ENCODE measurements at regions not wholly inside any gene's neighbourhood (a gene's known extent, or its start where the extent isn't known, plus 50 kb on each side); places are given as distances from the start of the nearest gene placed in this dataset.

DNA sequence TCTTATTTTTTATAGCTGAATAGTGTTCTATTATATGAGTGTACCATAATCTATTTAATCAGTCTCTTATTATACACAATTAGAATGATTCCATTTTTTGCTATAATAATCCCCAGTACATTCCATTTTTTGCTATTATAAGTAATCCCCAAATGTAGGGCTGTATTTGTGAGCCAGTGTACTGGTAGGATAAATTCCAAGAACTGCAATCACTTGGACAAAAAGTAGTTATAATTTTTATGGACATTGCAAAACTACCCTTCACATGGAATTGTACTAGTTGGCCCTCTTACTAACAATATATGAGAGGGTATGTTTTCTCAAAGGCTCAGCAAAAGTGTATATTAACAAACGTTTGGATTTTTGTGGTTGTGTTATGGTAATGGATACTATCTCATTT lies 481.7 kb upstream of the CLINT1 start:
- DNase-seq = no peak

- no peak for DNase-seq
Observed at GRCh38 chr5:158326256-158326655, 467.3 kb upstream of the CLINT1 start.

- no peak for DNase-seq
Observed at GRCh38 chr5:158324236-158324635, 465.3 kb upstream of the CLINT1 start.

DNA sequence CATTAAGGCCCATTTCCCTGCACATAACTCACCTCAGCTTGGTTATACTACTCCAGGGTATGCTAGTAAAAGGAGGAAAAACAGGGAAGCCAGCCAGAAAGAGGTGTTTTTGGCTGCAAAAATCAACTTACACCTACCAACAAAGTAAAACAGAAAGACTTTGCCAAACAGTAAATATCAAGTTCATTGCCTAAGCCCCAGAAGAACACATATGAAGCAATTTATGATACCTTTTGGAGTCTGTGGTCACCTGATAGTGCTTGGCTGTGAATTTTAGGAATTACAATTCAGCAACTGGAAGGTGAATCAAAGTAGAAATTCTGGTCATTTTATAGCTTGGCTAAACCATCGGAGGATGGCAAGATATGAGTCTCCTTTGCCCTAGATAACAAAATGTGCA lies 463.7 kb upstream of the CLINT1 start:
- no peak for DNase-seq

GRCh38 chr5:158320934-158321333 lies 462.0 kb upstream of the CLINT1 start:
- no peak for DNase-seq

DNA sequence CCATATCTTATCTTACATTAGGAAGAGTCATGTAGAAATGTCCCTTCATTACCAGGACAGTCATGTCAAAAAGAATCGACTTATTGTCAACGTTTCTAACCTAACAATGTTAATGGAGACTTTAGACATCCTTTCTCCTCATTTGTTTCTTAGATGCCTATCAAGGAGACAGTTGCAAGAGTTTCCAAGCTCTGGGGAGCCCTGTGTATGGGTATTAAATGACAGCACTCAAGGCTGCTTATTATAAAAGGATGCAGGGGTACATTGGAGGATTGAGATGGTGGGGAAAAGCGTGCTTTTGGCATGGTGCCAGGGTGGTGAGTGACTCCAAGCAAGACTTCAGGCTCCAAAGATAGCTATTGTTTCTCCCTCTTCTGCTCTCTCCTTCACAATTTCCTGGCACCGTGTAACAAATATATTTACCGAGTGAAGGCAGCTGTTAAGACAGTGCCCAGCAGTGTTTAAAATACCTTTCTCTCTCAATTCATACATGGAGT lies 461.3 kb upstream of the CLINT1 start:
- no peak for DNase-seq

- no peak for DNase-seq
Observed at GRCh38 chr5:158317507-158317906, 458.6 kb upstream of the CLINT1 start.

GRCh38 chr5:158313733-158314464 lies 455.0 kb upstream of the CLINT1 start:
- no peak for DNase-seq

DNA sequence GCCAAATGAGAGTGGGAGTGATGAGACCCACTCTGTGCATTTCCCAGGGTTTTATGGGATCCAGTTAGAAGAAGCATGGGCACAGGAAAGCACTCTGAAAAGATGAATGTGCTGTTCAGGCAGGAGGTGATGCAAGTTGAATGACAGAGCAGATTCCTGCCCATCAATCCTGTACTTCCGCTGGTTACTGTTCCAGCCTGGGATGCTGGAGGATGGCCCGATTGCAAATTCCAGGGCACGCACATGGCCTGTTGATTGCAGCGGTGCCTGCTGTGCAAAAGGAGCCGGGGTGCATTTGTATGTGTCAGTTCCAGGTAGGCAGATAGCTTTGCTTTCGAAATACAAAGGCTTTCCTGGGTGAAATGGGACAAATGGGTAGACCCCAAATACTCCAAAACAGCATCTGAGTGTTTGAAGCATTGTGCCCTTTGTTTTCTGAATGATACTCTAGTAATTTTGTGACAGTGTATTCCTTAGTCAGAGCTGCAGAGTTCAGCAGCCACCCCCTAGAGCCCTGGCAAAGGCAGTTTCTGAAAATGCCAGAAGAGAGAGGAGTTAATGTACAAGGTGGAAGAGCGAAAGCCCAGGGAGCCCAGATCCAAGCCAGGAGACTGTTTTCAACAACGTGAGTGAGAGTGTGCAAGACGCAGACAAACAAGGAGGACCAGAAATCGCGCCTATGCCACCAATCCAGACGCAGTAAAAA lies 454.2 kb upstream of the CLINT1 start:
- no peak for DNase-seq

GRCh38 chr5:158309088-158309807 lies 450.3 kb upstream of the CLINT1 start:
- no peak for DNase-seq

DNA sequence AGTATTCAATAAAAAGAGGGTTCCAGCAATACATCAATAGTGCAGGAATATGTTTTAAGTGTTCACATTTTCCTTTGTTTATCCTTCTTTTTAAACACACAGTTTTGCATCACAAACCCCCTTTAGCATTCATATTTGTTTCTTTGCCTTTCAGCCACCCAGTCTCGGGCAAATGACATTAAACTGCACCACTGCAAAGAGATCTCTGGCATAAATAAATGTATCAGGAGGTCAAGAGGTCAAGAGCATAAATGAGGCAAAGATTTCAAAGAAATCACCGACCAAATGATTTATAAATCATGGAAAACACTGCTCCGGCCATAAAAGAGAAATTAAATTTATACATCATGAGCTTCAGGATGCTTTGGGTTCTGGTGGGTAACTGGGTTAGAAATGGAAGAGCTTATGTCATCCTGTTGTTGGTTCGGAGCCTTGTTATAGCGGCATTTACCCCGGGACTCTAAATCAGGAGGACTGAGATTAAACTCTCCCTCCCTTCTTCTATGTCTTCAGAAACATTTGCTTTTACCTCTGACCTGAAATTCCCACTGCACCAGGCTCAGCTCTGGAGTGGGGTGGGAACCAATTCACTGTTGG lies 449.6 kb upstream of the CLINT1 start:
- no peak for DNase-seq

DNA sequence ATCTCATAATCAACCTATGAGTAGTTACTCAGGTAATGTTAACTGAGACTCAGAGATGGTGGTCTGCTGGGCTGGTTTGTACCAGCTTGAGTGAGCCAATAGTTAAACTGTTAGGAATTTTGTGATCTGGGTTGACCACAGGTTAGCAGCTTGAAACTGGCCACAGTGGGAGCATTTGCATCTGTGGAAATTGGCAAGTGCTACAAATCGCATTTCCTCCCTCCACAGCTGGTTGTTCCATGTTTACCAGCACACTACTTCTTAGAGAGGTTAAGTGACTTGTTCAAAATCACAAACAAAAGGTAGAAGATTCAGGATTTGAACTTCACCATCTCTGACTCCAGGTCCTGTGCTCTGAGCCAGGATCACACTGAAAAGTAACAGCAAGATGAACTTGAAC lies 446.9 kb upstream of the CLINT1 start:
- DNase-seq = no peak

GRCh38 chr5:158304607-158305006 lies 445.7 kb upstream of the CLINT1 start:
- DNase-seq = no peak

DNA sequence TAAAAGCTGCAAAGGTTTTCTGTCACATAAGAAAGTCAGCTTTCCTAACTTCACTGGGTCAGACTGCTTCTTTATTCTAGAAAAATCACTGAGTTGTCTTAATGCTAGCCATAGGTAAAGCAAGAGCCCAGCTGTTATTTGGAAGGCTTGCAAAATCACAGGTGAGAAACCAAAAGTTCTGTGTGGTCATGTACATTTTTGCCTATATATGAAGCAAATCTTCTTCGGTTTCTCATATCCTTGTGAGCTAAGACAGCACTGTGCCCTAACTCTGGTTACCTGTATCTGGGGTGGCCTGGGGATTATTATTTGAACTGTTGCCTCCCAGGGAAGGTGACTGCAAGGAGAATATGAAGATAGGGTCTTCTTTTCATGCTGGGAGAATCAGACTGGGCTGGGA lies 444.9 kb upstream of the CLINT1 start:
- DNase-seq = no peak

DNA sequence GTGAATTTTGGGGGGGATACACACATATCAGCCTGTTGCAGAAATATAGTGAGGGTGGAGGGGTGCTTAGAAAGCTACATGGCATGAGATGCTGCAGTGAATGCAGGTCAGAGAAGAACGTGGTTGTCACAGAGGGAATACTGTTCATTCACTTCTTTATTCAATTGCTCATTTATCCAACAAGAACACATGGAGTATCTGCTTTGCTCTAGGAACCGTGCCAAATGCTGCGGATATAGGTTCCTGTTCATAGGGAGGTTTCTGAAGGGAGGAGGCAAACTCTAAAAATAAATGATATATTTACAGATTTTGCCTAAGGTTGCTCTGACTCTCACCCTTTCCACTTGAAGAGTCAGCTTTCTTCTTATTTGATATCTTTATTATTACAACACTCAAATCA lies 444.3 kb upstream of the CLINT1 start:
- DNase-seq = no peak

DNA sequence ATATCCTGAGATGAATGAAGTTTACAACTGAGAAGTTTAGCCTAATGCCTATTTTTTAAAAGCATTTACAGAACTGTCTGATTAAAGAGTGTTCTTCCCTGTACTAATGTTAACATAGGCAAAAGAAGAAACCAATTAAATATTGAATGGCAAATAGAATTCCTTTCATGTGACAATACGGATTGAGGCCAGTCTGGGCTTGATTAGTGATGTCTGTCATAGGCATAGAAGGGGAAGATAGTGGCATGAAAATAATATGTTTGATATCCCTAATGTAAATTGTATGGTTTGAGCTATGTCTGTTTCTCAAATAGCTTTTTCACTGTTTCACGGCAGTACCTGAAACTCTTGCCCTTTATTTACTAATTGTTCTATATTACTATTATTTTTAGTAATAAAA lies 443.1 kb upstream of the CLINT1 start:
- DNase-seq = no peak

DNA sequence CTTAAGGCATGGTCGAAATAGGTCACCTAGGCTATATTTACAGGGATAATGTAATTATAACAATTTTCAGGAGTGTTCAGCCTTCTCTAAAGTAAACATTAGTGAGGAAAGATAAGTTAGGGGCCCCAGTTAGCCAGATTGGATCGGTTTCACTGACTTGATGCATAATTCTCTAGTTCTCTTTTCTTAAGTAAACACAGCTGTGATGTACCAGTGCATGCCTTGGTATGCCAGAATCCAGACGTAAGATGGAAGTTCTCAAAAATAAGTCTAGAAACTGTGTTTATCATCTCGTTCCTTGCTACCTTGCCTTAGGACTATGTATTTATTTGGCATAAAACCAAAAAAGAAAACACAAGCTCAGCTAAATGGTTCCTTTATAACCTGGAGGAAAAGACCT lies 442.2 kb upstream of the CLINT1 start:
- DNase-seq = no peak

GRCh38 chr5:158300256-158300655 lies 441.3 kb upstream of the CLINT1 start:
- DNase-seq = no peak

GRCh38 chr5:158297002-158297527 lies 438.1 kb upstream of the CLINT1 start:
- no peak for DNase-seq

DNA sequence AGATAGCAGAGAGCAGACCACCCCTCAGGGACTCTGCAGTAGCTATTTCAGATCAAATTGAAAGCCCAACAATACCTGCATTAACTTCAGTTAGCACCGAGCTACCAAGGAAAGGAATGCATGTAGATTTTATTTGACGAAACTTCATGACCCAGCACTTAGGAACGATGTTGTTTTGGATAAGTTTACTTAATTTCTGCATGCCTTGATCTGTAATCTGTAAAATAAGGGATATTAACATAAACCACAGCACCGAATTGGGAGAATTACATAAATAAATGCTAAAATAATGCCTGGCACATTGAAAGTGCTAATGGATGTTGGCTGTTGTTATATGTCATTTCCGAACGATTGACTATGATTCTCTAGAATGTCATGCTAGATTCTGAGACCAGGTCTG lies 435.8 kb upstream of the CLINT1 start:
- DNase-seq = no peak

DNA sequence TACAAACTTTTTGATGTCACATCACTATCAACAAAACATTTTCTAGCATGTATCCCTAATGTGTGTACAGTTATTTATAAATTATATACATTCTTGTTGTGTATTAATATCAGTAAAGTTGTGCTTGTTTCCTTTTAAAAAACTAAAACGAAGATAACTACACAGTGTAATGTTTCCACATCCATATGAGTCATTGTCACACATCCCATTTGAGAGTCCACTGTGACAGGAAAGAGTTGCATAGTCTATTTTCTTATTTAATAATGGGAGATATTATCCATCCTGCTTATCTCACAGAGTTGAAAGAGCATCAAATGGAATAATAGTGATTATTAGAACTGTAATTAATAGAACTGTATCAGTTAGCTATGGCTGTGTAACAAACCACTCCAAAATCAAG lies 434.0 kb upstream of the CLINT1 start:
- no peak for DNase-seq

DNA sequence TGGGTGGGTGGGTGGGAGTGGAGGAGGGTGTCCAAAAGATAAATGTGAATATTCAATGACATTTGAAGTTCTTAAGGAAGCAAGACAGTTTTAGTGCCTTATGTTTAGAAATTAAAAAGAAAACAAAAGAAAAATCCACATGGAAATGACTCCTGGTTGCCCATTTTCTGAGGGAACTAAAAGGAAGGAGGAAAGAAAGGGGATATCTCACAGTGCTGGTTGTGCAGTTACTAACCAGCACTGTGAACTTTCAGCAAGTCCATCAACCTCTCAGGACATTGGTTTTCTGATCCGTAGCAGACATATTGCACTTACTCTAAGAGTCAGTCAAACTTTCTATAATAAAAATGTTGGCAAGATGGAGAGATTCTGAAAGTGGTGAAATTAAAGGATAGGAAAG lies 431.0 kb upstream of the CLINT1 start:
- no peak for DNase-seq

GRCh38 chr5:158288272-158288657 lies 429.3 kb upstream of the CLINT1 start:
- DNase-seq = no peak

Data from T-helper 1 cell (primary cell).